Hepatocyte (in vitro differentiated cells): ENCODE measurements at regions not wholly inside any gene's neighbourhood (a gene's known extent, or its start where the extent isn't known, plus 50 kb on each side); places are given as distances from the start of the nearest gene placed in this dataset.

Source experiments
- DNase-seq: peaks from one replicate; pipeline ENCODE4 v3.0.0-alpha.2; 2016; ENCODE audit warnings: low spot score
- H2AFZ ChIP-seq: fragments of 200-600 bp; sonication (generic); 2 replicates; pipeline ENCODE4 v1.6.0; 2016; ENCODE audit warnings: antibody characterized with exemption, mild to moderate bottlenecking
- H3K27ac ChIP-seq: fragments of 200-600 bp; sonication (generic); 2 replicates; pipeline ENCODE4 v1.5.1; 2016; ENCODE audit warnings: mild to moderate bottlenecking
- H3K27me3 ChIP-seq: fragments of 200-600 bp; sonication (generic); 2 replicates; pipeline ENCODE4 v1.6.1; 2016
- H3K36me3 ChIP-seq: fragments of 200-600 bp; sonication (generic); replicated peaks from 2 replicates; pipeline ENCODE4 v1.5.1; 2016; ENCODE audit warnings: low read depth; ENCODE audit not compliant: insufficient read depth
- H3K4me1 ChIP-seq: fragments of 200-600 bp; sonication (generic); 2 replicates; pipeline ENCODE4 v1.5.1; 2016; ENCODE audit warnings: mild to moderate bottlenecking, moderate library complexity; ENCODE audit not compliant: insufficient read depth
- H3K4me2 ChIP-seq: fragments of 200-600 bp; sonication (generic); 2 replicates; pipeline ENCODE4 v1.6.0; 2016
- H3K4me3 ChIP-seq: fragments of 200-600 bp; sonication (generic); 2 replicates; pipeline ENCODE4 v1.5.1; 2016; ENCODE audit warnings: mild to moderate bottlenecking
- H3K79me2 ChIP-seq: fragments of 200-600 bp; sonication (generic); 2 replicates; pipeline ENCODE4 v1.6.0; 2017; ENCODE audit warnings: mild to moderate bottlenecking
- H3K9me2 ChIP-seq: fragments of 200-600 bp; sonication (generic); replicated peaks from 2 replicates; pipeline ENCODE4 v1.6.0; 2017; ENCODE audit warnings: mild to moderate bottlenecking; ENCODE audit not compliant: insufficient read depth
- H3K9me3 ChIP-seq: fragments of 200-600 bp; sonication (generic); 2 replicates; pipeline ENCODE4 v1.5.1; 2016; ENCODE audit warnings: low read depth, mild to moderate bottlenecking
- H4K20me1 ChIP-seq: fragments of 200-600 bp; sonication (generic); 2 replicates; pipeline ENCODE4 v1.6.0; 2016; ENCODE audit warnings: mild to moderate bottlenecking; ENCODE audit not compliant: insufficient read depth, poor library complexity, severe bottlenecking
- CTCF ChIP-seq: fragments of 200-600 bp; sonication (generic); IDR thresholded peaks from 2 replicates; pipeline ENCODE4 v1.5.1; 2016; ENCODE audit warnings: antibody characterized with exemption, mild to moderate bottlenecking; ENCODE audit not compliant: poor library complexity
- EZH2 ChIP-seq: fragments of 200-600 bp; sonication (generic); IDR thresholded peaks from 2 replicates; pipeline ENCODE4 v1.6.1; 2016; ENCODE audit warnings: antibody characterized with exemption, mild to moderate bottlenecking, borderline replicate concordance
- EZH2phosphoT487 ChIP-seq: fragments of 200-600 bp; sonication (generic); IDR thresholded peaks from one replicate; pipeline ENCODE4 v1.6.1; 2018; ENCODE audit warnings: antibody characterized with exemption, mild to moderate bottlenecking, low read depth, moderate library complexity; ENCODE audit not compliant: unreplicated experiment, severe bottlenecking
- WGBS: methylation state at CpG from one replicate; pipeline ENCODE4 v1.1.6; 2016; ENCODE audit warnings: low lambda C conversion rate; ENCODE audit errors: missing lambda C conversion rate; 5-methylcytosine and 5-hydroxymethylcytosine counted together

DNA sequence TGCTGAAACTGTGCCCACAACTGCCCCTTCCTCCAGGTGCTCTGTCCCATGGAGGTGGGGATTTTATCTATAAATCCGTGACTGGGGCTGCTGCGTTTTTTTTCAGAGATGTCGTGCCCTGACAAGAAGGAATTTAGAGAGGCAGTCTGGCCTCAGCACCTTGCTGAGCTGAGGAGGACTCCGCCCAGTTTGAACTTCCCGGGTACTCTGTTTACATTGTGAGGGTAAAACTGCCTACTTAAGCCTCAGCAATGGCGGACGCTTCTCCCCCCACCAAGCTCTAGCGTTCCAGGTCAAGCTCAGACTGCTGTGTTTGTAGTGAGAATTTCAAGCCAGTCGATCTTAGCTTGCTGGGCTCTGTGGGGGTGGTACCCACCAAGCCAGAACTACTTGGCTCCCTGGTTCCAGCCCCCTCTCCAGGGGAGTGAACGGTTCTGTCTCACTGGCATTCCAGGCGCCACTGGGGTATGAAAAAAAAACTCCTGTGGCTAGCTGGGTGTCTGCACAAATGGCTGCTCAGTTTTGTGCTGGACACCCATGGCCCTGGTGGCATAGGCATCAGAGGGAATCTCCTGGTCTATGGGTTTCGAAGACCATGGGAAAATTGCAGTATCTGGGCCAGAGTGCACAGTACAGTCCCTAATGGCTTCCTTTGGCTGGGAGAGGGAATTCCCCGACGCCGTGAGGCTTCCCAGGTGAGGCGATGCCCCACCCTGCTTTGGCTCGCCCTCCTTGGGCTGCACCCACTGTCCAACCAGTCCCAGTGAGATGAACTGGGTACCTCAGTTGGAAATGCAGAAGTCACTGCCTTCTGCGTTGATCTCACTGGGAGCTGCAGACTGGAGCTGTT, 68.5 kb upstream of the SGO1 start:
- TF ChIP-seq EZH2phosphoT487 (no peak), EZH2 (no peak), CTCF (no peak)
- Histone ChIP-seq H3K4me3 (no peak overlapping the region), H3K27me3 (no peaks in the 10 kb centered on the region), H3K4me2 (no peak overlapping the region), H3K9me2 (no peaks in the 10 kb centered on the region), H2AFZ (no peak overlapping the region), H3K4me1 (no peaks in the 10 kb centered on the region), H3K9me3 (no peaks in the 10 kb centered on the region), H3K27ac (no peak overlapping the region), H3K36me3 (no peaks in the 10 kb centered on the region), H3K79me2 (no peaks in the 10 kb centered on the region), H4K20me1 (no peaks in the 10 kb centered on the region)
- WGBS = 89% methylated on average over 18 of the region's 18 CpGs
- DNase-seq = no peak

- WGBS = 96% methylated on average over 1 of the region's 1 CpG
- no peak for DNase-seq
- Histone ChIP-seq H3K27ac (no peak overlapping the region), H2AFZ (no peak overlapping the region), H3K27me3 (no peaks in the 10 kb centered on the region), H3K9me2 (no peaks in the 10 kb centered on the region), H3K9me3 (no peaks in the 10 kb centered on the region), H3K4me1 (no peaks in the 10 kb centered on the region), H3K4me2 (no peak overlapping the region), H3K36me3 (no peaks in the 10 kb centered on the region), H4K20me1 (no peaks in the 10 kb centered on the region), H3K79me2 (no peaks in the 10 kb centered on the region), H3K4me3 (no peak overlapping the region)
- TF ChIP-seq EZH2phosphoT487 = no peak
Observed at GRCh38 chr3:20250786-20251185, 64.8 kb upstream of the SGO1 start.

DNA sequence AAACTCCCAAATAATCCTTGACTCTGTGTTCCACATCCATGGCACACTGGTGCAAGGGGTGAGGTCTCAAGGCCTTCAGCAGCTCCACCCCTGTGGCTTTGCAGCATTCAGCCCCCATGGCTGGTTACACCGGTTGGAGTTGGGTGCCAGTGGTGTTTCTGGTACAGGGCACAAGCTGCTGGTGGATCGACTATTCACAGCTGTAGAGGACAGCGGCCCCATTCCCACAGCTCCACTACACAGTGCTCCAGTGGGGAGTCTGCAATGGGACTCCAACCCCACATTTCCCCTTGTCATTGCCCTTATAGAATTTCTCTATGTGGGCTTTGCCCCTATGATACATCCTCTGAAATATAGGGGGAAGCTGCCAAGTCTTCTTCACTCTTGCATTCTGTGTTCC, 64.3 kb upstream of the SGO1 start:
- H2AFZ ChIP-seq = no peak overlapping the region
- no peaks in the 10 kb centered on the region for H3K4me1 ChIP-seq
- no peaks in the 10 kb centered on the region for H3K36me3 ChIP-seq
- no peaks in the 10 kb centered on the region for H3K79me2 ChIP-seq
- no peaks in the 10 kb centered on the region for H3K27me3 ChIP-seq
- no peak for TF ChIP-seq CTCF
- no peak for TF ChIP-seq EZH2
- no peak for TF ChIP-seq EZH2phosphoT487
- H3K27ac ChIP-seq = no peak overlapping the region
- no peaks in the 10 kb centered on the region for H3K9me3 ChIP-seq
- no peaks in the 10 kb centered on the region for H3K9me2 ChIP-seq
- H4K20me1 ChIP-seq = no peaks in the 10 kb centered on the region
- no peak overlapping the region for H3K4me3 ChIP-seq
- H3K4me2 ChIP-seq = no peak overlapping the region
- WGBS = 93% methylated on average over 3 of the region's 3 CpGs
- DNase-seq = no peak

DNA sequence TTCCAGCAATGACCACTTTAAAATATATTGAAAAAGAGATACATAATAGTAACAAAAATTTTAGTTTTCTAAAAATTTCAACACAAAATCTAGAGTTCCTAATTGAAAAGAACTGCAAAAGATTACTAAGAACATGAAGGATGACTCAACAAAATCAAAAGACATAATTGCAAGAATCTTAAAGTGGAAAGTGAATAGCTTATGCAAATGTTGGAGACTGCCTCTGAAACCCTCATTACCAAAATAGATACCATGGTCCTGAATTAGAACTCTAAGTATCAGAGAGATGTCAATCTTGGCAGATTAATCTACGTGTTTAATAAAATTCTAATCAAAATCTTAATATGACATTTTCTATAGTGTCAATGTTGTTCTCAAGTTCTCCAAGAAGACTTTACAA, 60.7 kb upstream of the SGO1 start:
- TF ChIP-seq EZH2phosphoT487 (no peak), CTCF (no peak)
- Histone ChIP-seq H3K36me3 (no peaks in the 10 kb centered on the region), H3K79me2 (no peaks in the 10 kb centered on the region), H2AFZ (no peak overlapping the region), H3K4me1 (no peaks in the 10 kb centered on the region), H3K27ac (no peak overlapping the region), H3K27me3 (no peaks in the 10 kb centered on the region), H3K9me3 (no peaks in the 10 kb centered on the region), H3K4me3 (no peak overlapping the region), H4K20me1 (no peaks in the 10 kb centered on the region), H3K4me2 (no peak overlapping the region), H3K9me2 (no peaks in the 10 kb centered on the region)
- 90% methylated on average over 1 of the region's 1 CpG for WGBS
- no peak for DNase-seq
